SK-MEL-5 (cell line): ENCODE measurements at regions not wholly inside any gene's neighbourhood (a gene's known extent, or its start where the extent isn't known, plus 50 kb on each side); places are given as distances from the start of the nearest gene placed in this dataset.

Experiments
- DNase-seq: peaks from one replicate; pipeline ENCODE4 v3.0.0-alpha.2; 2016; ENCODE audit warnings: low read depth, low spot score
- in situ Hi-C: cut with HindIII; loops from 2 replicates; pipeline ENCODE4 v1.10.0; 2016; ENCODE audit warnings: low sequenced_read_pairs, high pct_unique_total_duplicates, low pct_unique_long_range_greater_than_20kb
- small RNA-seq, 2 experiments: library from RNA; depleted of rRNA; stranded (forward); fragments of <200 nt; gene quantifications; one replicate each; pipeline ENCODE3, GENCODE V24; 2014

GRCh38 chr18:7514796-7515440, 52.2 kb upstream of the PTPRM start:
- no peak for DNase-seq

GRCh38 chr18:7516266-7517117, 50.6 kb upstream of the PTPRM start:
- in situ Hi-C loops: no loop called here
- DNase-seq: no peak

More at GRCh38 chr18:7514796-7515440, 52.2 kb upstream of the PTPRM start:
- in situ Hi-C loops: no loop called here

Small RNAs in the stretch of these regions (small RNA-seq; reads per million reads assigned to genes)
- gene RF00554: 0 reads per million in 2 experiments
